ENCODE measurements at regions not wholly inside any gene's neighbourhood (a gene's known extent, or its start where the extent isn't known, plus 50 kb on each side); places are given as distances from the start of the nearest gene placed in this dataset.
"Not testable (repeated sequence)": the region's sequence is repeated elsewhere in the genome, so short reads cannot be mapped to it uniquely, and the experiment has no call there.

- intact Hi-C loops (cut with DNase I), result no loop called here
- no peaks in the 10 kb centered on the region for H3K27me3 ChIP-seq
- DNase-seq, result no peak
- H3K4me3 ChIP-seq, result no peak overlapping the region
- no peaks in the 10 kb centered on the region for H3K36me3 ChIP-seq
- H3K9ac ChIP-seq (ENCODE audit: low read depth in 2 of 2, low read length in 2 of 2), result no peak overlapping the region
- TF ChIP-seq CTCF (IDR thresholded peaks at IDR 0.05), result no peak
- H3K4me1 ChIP-seq, result no peaks in the 10 kb centered on the region
- H3K9me3 ChIP-seq, result no peaks in the 10 kb centered on the region
- no peak overlapping the region for H3K27ac ChIP-seq
These were observed 120.2 kb upstream of the OTOS start for GRCh38 chr2:240260664-240261063.

GRCh38 chr2:240262578-240262977 is 122.1 kb upstream of the OTOS start:
- H3K36me3 ChIP-seq; H3K4me1 ChIP-seq; DNase-seq; intact Hi-C loops (cut with DNase I); H3K4me3 ChIP-seq; H3K27me3 ChIP-seq; H3K9me3 ChIP-seq; H3K27ac ChIP-seq; H3K9ac ChIP-seq (ENCODE audit: low read depth in 2 of 2, low read length in 2 of 2): not testable (repeated sequence)

- no peaks in the 10 kb centered on the region for H3K27me3 ChIP-seq
- no peaks in the 10 kb centered on the region for H3K9me3 ChIP-seq
- no peaks in the 10 kb centered on the region for H3K36me3 ChIP-seq
- H3K9ac ChIP-seq (ENCODE audit: low read depth in 2 of 2, low read length in 2 of 2), result no peak overlapping the region
- H3K4me3 ChIP-seq, result no peak overlapping the region
- DNase-seq, result no peak
- no peak overlapping the region for H3K27ac ChIP-seq
- TF ChIP-seq CTCF (IDR thresholded peaks at IDR 0.05), result no peak
- no peaks in the 10 kb centered on the region for H3K4me1 ChIP-seq
- intact Hi-C loops (cut with DNase I), result no loop called here
These were observed 128.9 kb upstream of the OTOS start for GRCh38 chr2:240269380-240269779.

- Histone ChIP-seq H3K9me3 (no peaks in the 10 kb centered on the region), H3K27ac (no peak overlapping the region), H3K4me3 (no peak overlapping the region), H3K9ac (ENCODE audit: low read depth in 2 of 2, low read length in 2 of 2) (no peak overlapping the region), H3K4me1 (no peaks in the 10 kb centered on the region), H3K36me3 (no peaks in the 10 kb centered on the region), H3K27me3 (no peaks in the 10 kb centered on the region)
- TF ChIP-seq CTCF (IDR thresholded peaks at IDR 0.05), result no peak
- intact Hi-C loops (cut with DNase I), result no loop called here
- no peak for DNase-seq
These were observed 129.4 kb upstream of the OTOS start for GRCh38 chr2:240269886-240270285.

- Histone ChIP-seq H3K9ac (ENCODE audit: low read depth in 2 of 2, low read length in 2 of 2) (no peak overlapping the region), H3K4me3 (no peak overlapping the region), H3K27ac (no peak overlapping the region), H3K9me3 (no peaks in the 10 kb centered on the region), H3K4me1 (no peaks in the 10 kb centered on the region), H3K27me3 (no peaks in the 10 kb centered on the region), H3K36me3 (no peaks in the 10 kb centered on the region)
- intact Hi-C loops (cut with DNase I), result no loop called here
- DNase-seq, result no peak
- no peak for TF ChIP-seq CTCF (IDR thresholded peaks at IDR 0.05)
These were observed 131.4 kb upstream of the OTOS start for GRCh38 chr2:240271716-240272341.

GRCh38 chr2:240275386-240275785 is 134.9 kb upstream of the OTOS start:
- TF ChIP-seq CTCF (IDR thresholded peaks at IDR 0.05), result no peak
- intact Hi-C loops (cut with DNase I), result no loop called here

More at GRCh38 chr2:240275386-240275785, 134.9 kb upstream of the OTOS start:
- Histone ChIP-seq H3K9me3 (no peaks in the 10 kb centered on the region), H3K4me3 (no peak overlapping the region), H3K36me3 (no peaks in the 10 kb centered on the region), H3K27me3 (no peaks in the 10 kb centered on the region), H3K9ac (ENCODE audit: low read depth in 2 of 2, low read length in 2 of 2) (no peak overlapping the region), H3K4me1 (no peaks in the 10 kb centered on the region), H3K27ac (no peak overlapping the region)
- no peak for DNase-seq

Data from colonic mucosa (tissue), 4 donors.